ENCODE measurements at regions not wholly inside any gene's neighbourhood (a gene's known extent, or its start where the extent isn't known, plus 50 kb on each side); places are given as distances from the start of the nearest gene placed in this dataset.

GRCh38 chr4:53902786-53903185 lies 161.6 kb downstream of the CHIC2 start:
- TF ChIP-seq CTCF (CRISPR knock-in tag; IDR thresholded peaks at IDR 0.05) (no peak), JDP2 (CRISPR knock-in tag; IDR thresholded peaks at IDR 0.05; ENCODE audit: borderline replicate concordance) (no peak), EP300 (IDR thresholded peaks at IDR 0.05; ENCODE audit: low read depth in 2 of 2, low read length in 2 of 2) (no peak), EP300 (CRISPR knock-in tag; IDR thresholded peaks at IDR 0.05; ENCODE audit: borderline replicate concordance) (no peak), ZBTB3 (CRISPR knock-in tag; IDR thresholded peaks at IDR 0.05; ENCODE audit: borderline replicate concordance, low read depth) (no peak), EZH2 (conservative IDR thresholded peaks at IDR 0.05; ENCODE audit: low read depth, low read length) (no peak), ZNF672 (CRISPR knock-in tag; IDR thresholded peaks at IDR 0.05) (no peak), ZNF770 (CRISPR knock-in tag; IDR thresholded peaks at IDR 0.05) (no peak), POLR2AphosphoS5 (IDR thresholded peaks at IDR 0.05; ENCODE audit: low read depth, low read length) (no peak), ZNF816 (CRISPR knock-in tag; IDR thresholded peaks at IDR 0.05; ENCODE audit: borderline replicate concordance) (no peak), ZBTB49 (CRISPR knock-in tag; IDR thresholded peaks at IDR 0.05; ENCODE audit: borderline replicate concordance) (no peak), NFIC (IDR thresholded peaks at IDR 0.05; ENCODE audit: low read length) (no peak), MLX (CRISPR knock-in tag; IDR thresholded peaks at IDR 0.05) (no peak), ZFYVE20 (CRISPR knock-in tag; IDR thresholded peaks at IDR 0.05; ENCODE audit: borderline replicate concordance, low read depth) (no peak), SIN3B (IDR thresholded peaks at IDR 0.05; ENCODE audit: low read length) (no peak)
